ENCODE measurements at regions not wholly inside any gene's neighbourhood (a gene's known extent, or its start where the extent isn't known, plus 50 kb on each side); places are given as distances from the start of the nearest gene placed in this dataset.

DNA sequence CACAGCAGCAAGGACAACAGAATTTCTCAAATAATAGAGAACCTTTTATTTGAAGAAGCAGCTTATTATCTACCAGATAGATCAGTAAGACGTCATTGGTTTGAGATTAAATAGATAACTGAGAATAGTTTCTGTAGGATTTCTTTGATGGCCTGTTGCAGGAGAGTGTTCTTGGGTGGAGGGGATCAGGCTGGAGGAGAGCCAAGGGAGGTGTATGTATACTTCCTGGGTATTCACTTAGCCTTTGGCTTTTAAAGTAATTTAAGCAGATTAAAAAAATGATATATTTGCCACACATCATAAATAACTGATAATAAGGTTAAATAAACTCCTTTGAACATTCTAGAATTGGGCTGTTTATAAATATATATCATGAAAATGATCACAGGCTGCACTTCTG lies 486.1 kb upstream of the IGFBP3 start:
- in situ Hi-C loops (cut with HindIII; ENCODE audit: low pct_ligation_motif_present, low sequenced_read_pairs): no loop called here
- TF ChIP-seq, protein P1, sequence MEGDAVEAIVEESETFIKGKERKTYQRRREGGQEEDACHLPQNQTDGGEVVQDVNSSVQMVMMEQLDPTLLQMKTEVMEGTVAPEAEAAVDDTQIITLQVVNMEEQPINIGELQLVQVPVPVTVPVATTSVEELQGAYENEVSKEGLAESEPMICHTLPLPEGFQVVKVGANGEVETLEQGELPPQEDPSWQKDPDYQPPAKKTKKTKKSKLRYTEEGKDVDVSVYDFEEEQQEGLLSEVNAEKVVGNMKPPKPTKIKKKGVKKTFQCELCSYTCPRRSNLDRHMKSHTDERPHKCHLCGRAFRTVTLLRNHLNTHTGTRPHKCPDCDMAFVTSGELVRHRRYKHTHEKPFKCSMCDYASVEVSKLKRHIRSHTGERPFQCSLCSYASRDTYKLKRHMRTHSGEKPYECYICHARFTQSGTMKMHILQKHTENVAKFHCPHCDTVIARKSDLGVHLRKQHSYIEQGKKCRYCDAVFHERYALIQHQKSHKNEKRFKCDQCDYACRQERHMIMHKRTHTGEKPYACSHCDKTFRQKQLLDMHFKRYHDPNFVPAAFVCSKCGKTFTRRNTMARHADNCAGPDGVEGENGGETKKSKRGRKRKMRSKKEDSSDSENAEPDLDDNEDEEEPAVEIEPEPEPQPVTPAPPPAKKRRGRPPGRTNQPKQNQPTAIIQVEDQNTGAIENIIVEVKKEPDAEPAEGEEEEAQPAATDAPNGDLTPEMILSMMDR (IDR thresholded peaks at IDR 0.05; ENCODE audit: low read depth, low read length, missing control alignments): no peak

DNA sequence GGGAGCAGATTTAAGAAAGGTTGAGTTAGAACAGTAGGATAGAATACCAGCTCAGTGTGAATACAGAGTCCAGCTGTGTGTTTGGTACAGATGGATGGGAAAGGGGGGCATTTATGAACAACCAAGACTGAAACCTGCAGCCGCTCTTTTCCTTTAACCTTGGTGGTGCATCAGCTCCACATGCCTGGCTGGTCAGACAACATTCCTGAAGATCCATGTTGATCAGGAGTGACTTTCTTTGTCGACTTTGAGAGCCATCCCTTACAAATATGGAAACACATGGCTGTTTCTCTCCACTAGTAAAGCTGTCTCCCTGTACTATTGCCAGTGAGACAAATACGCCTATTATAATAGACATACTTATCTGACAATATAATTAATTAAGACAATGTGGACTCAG lies 476.5 kb upstream of the IGFBP3 start:
- Histone ChIP-seq H3K27me3 (replicated peaks) (no peaks in the 10 kb centered on the region), H3K36me3 (replicated peaks) (no peaks in the 10 kb centered on the region), H3K27ac (no peak overlapping the region), H3K4me3 (ENCODE audit: low read depth, low read length) (no peak overlapping the region)
- TF ChIP-seq, protein P1 (IDR thresholded peaks at IDR 0.05; ENCODE audit: low read depth, low read length, missing control alignments): no peak
- in situ Hi-C loops (cut with HindIII; ENCODE audit: low pct_ligation_motif_present, low sequenced_read_pairs): loop anchor here (25.0 kb wide), 1 partner anchor 140 kb away; no protein-coding TSS in a partner anchor
- no peak for DNase-seq

More for the DNA sequence above, 486.1 kb upstream of the IGFBP3 start:
- no peak for DNase-seq
- Histone ChIP-seq H3K27me3 (replicated peaks) (no peaks in the 10 kb centered on the region), H3K4me3 (ENCODE audit: low read depth, low read length) (no peak overlapping the region), H3K36me3 (replicated peaks) (no peaks in the 10 kb centered on the region), H3K27ac (no peak overlapping the region)

DNA sequence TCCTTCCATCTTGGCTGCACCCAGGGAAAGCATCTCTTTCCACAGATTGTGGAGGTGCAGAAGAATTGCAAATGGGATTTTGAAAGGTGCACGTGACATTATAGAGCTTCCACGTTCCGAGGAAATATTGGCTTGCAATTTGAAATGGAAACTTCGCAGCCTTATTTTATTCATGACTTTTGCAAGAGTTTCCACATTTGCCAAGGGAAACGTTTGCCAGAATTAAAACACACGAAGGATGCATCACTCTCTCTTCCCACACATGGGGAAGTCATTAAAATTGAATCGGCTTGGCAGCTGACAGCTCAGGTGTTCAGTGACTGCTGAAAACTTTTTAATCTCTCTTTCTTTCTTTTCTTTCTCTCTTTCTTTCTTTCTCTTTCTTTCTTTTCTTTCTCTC lies 475.4 kb upstream of the IGFBP3 start:
- in situ Hi-C loops (cut with HindIII; ENCODE audit: low pct_ligation_motif_present, low sequenced_read_pairs): loop anchor here (25.0 kb wide), 1 partner anchor 141 kb away; no protein-coding TSS in a partner anchor
- DNase-seq: no peak
- TF ChIP-seq, protein P1 (IDR thresholded peaks at IDR 0.05; ENCODE audit: low read depth, low read length, missing control alignments): no peak
- Histone ChIP-seq H3K27me3 (replicated peaks) (no peaks in the 10 kb centered on the region), H3K36me3 (replicated peaks) (no peaks in the 10 kb centered on the region), H3K4me3 (ENCODE audit: low read depth, low read length) (no peak overlapping the region), H3K27ac (no peak overlapping the region)

DNA sequence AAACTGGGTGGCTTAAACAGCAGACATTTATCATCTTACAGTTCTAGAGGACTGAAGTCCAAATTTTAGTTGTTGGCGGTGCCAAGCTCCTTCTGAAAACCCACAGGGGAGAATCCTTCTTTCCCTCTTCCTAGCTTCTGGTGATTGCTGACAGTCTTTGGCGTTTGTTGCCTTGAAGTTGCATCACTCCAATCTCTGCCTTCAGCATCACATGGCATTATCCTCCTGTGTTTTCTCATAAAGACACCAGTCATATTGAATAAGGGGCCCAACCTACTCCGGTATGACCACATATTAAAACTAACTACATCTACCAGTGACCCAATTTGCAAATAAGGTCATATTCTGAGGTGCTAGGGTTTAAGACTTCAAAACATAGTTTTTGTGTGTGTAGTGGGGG lies 472.1 kb upstream of the IGFBP3 start:
- no peak overlapping the region for H3K27ac ChIP-seq
- TF ChIP-seq, protein P1 (IDR thresholded peaks at IDR 0.05; ENCODE audit: low read depth, low read length, missing control alignments): no peak
- no peaks in the 10 kb centered on the region for H3K27me3 ChIP-seq (replicated peaks)
- in situ Hi-C loops (cut with HindIII; ENCODE audit: low pct_ligation_motif_present, low sequenced_read_pairs): loop anchor here (25.0 kb wide), 1 partner anchor 144 kb away; no protein-coding TSS in a partner anchor
- H3K4me3 ChIP-seq (ENCODE audit: low read depth, low read length): no peak overlapping the region
- H3K36me3 ChIP-seq (replicated peaks): no peaks in the 10 kb centered on the region
- DNase-seq: no peak

DNA sequence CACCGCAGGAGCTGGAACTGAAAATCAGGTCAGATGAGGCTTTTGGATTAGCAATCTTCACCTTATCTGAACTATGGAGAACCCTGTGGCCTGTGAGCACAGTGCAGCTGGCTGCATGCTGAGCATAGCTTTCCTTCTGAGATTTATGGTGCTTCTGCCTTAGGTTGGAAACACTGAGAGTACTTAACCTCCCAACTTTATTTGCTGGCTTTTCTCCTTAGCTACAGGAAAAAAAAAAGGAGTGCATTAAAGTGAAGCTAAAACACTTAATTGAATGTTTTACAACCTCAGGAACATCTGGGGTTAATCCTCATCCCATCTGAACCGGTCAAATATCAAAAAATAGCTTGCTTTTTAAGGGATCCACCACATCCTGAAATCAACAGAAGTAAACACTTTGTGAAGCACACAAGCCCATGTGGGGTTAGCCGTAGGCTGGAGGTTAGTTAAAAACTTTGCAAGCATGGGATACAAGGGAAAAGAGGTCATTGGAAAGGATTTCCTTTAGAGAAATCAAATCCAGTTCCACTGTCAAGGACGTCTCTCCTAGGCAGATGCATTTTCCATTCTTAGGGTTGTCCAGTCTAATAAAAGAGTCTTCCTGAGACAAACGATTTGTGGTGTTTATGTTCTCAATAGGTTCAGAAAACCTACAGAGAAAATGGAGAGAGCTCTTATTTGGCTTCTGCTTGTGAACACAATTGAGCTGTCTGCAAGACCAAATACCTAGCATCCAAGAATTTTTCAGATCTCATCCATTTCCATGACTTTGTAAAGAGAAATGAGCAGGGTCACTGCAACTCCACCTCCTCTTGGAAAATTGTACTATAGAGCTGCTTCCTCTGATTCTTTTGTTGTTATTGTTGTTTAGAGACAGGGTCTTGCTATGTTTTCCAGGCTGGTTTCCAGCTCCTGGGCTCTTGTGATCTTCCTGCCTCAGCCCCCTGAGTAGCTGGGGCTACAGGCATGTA lies 470.4 kb upstream of the IGFBP3 start:
- in situ Hi-C loops (cut with HindIII; ENCODE audit: low pct_ligation_motif_present, low sequenced_read_pairs): loop anchor here (25.0 kb wide), 1 partner anchor 146 kb away; no protein-coding TSS in a partner anchor
- H3K27ac ChIP-seq: no peak overlapping the region
- H3K27me3 ChIP-seq (replicated peaks): no peaks in the 10 kb centered on the region
- H3K36me3 ChIP-seq (replicated peaks): no peaks in the 10 kb centered on the region
- H3K4me3 ChIP-seq (ENCODE audit: low read depth, low read length): no peak overlapping the region
- TF ChIP-seq, protein P1 (IDR thresholded peaks at IDR 0.05; ENCODE audit: low read depth, low read length, missing control alignments): no peak
- no peak for DNase-seq

Measured in brain microvascular endothelial cell (primary cell).